ENCODE measurements at regions not wholly inside any gene's neighbourhood (a gene's known extent, or its start where the extent isn't known, plus 50 kb on each side); places are given as distances from the start of the nearest gene placed in this dataset.

- H3K4ac ChIP-seq (ENCODE audit: low read depth, low read length) = no peak overlapping the region
- no peak overlapping the region for H4K8ac ChIP-seq (ENCODE audit: low read depth in 2 of 2, low read length in 2 of 2)
- no peak overlapping the region for H3K56ac ChIP-seq (ENCODE audit: extremely low read depth, insufficient read depth, low read length)
- H3K23ac ChIP-seq (ENCODE audit: low read depth, low read length) = no peak overlapping the region
- TF ChIP-seq MAFK (IDR thresholded peaks at IDR 0.05; ENCODE audit: low read depth, low read length) (no peak), BHLHE40 (IDR thresholded peaks at IDR 0.05; ENCODE audit: low read depth, low read length) (no peak), CEBPB (IDR thresholded peaks at IDR 0.05; ENCODE audit: low read depth, low read length) (no peak), POLR2A (IDR thresholded peaks at IDR 0.05; ENCODE audit: low read depth, low read length) (no peak), MXI1 (IDR thresholded peaks at IDR 0.05; ENCODE audit: borderline replicate concordance, low read depth, low read length) (no peak), CTCF (conservative IDR thresholded peaks at IDR 0.05; ENCODE audit: low read depth, low read length) (no peak), ELK1 (IDR thresholded peaks at IDR 0.05; ENCODE audit: borderline replicate concordance, low read depth, low read length) (no peak)
- H2BK5ac ChIP-seq (ENCODE audit: low read depth, low read length, poor library complexity, severe bottlenecking) = no peak overlapping the region
- H2AK9ac ChIP-seq (replicated peaks; ENCODE audit: low read depth, low read length, poor library complexity) = no peak overlapping the region
- intact Hi-C loops (cut with micrococcal nuclease) (no loop called here), in situ Hi-C loops (cut with MboI; ENCODE audit: low sequenced_read_pairs) (no loop called here), dilution Hi-C loops (cut with HindIII; ENCODE audit: low sequenced_read_pairs, unreplicated experiment) (no loop called here)
- H3K4me2 ChIP-seq (ENCODE audit: low read depth, low read length) = no peak overlapping the region
- WGBS, 2 experiments (ENCODE audit: extremely low coverage in 2 of 2, insufficient read length in 1 of 2) = no CpG with 5 or more reads among the region's 2 CpGs
- no peak overlapping the region for H3K18ac ChIP-seq (ENCODE audit: low read depth, low read length)
- H3K9me1 ChIP-seq (ENCODE audit: insufficient read depth, low read length) = no peaks in the 10 kb centered on the region
- no peaks in the 10 kb centered on the region for H3K4me1 ChIP-seq (ENCODE audit: control insufficient read depth, insufficient read depth, low read length)
- no peak overlapping the region for H2BK15ac ChIP-seq (ENCODE audit: low read depth, low read length)
- no peaks in the 10 kb centered on the region for H4K20me1 ChIP-seq (ENCODE audit: insufficient read depth, low read length)
- H2BK120ac ChIP-seq (ENCODE audit: low read depth, low read length) = no peak overlapping the region
- CTCF ChIA-PET = no interaction called here
- ATAC-seq (ENCODE audit: low read depth) (no peak), DNase-seq (peak; percentile 21)
- no peaks in the 10 kb centered on the region for H3K79me1 ChIP-seq (ENCODE audit: low read depth in 1 of 2, low read length in 2 of 2)
- no TSS peak for BruUV-seq (replicated peaks)
- H2AK5ac ChIP-seq (ENCODE audit: low read depth, low read length) = no peak overlapping the region
- no peak overlapping the region for H2BK20ac ChIP-seq (ENCODE audit: low read depth, low read length)
- H3K9ac ChIP-seq (ENCODE audit: low read depth, low read length) = no peak overlapping the region
- H3K27me3 ChIP-seq (ENCODE audit: control insufficient read depth, insufficient read depth, low read length) = peaks cover 5% of the 10 kb centered on the region; the same call in 1 of the 2 replicates
- H3K9me3 ChIP-seq (ENCODE audit: control insufficient read depth, insufficient read depth, low read length) = no peaks in the 10 kb centered on the region; the same call in 1 of the 2 replicates
- H3K27ac ChIP-seq (ENCODE audit: insufficient read depth, low read length) = no peak overlapping the region
- H2AFZ ChIP-seq (replicated peaks; ENCODE audit: low read length, poor library complexity) = no peak overlapping the region
- H3K4me3 ChIP-seq (ENCODE audit: insufficient read depth, low read depth, low read length) = no peak overlapping the region
- no peaks in the 10 kb centered on the region for H3K36me3 ChIP-seq (ENCODE audit: control insufficient read depth, insufficient read depth, low read length)
- no peak overlapping the region for H4K91ac ChIP-seq (ENCODE audit: insufficient read depth, low read depth, low read length)
- H4K5ac ChIP-seq (ENCODE audit: low read depth, low read length) = no peak overlapping the region
- POLR2A ChIA-PET (ENCODE audit: unreplicated experiment) = no interaction called here
- H3K14ac ChIP-seq (replicated peaks; ENCODE audit: low read depth, low read length) = no peak overlapping the region
These were observed 372.4 kb downstream of the SUCLA2 start for GRCh38 chr13:47628666-47629065.
